Coronary artery (tissue), 2 donors: ENCODE measurements at regions not wholly inside any gene's neighbourhood (a gene's known extent, or its start where the extent isn't known, plus 50 kb on each side); places are given as distances from the start of the nearest gene placed in this dataset.

Experiments used
- DNase-seq: peaks from one replicate; pipeline ENCODE4 v3.0.0-alpha.2; 2017; ENCODE audit warnings: low spot score
- H3K27ac ChIP-seq, 2 donors: fragments of 200-600 bp; sonication (generic); one replicate each; pipeline ENCODE4 v1.5.1; 2016 to 2019
- H3K4me3 ChIP-seq: fragments of 200-600 bp; sonication (generic); 2 replicates; pipeline ENCODE4 v1.5.1; 2016; ENCODE audit warnings: mild to moderate bottlenecking, moderate library complexity
- TF ChIP-seq, protein P1 (sequence below): fragments of 200-600 bp; sonication (generic); IDR thresholded peaks from one replicate; pipeline ENCODE4 v1.5.1; 2019; ENCODE audit warnings: antibody characterized with exemption

DNA sequence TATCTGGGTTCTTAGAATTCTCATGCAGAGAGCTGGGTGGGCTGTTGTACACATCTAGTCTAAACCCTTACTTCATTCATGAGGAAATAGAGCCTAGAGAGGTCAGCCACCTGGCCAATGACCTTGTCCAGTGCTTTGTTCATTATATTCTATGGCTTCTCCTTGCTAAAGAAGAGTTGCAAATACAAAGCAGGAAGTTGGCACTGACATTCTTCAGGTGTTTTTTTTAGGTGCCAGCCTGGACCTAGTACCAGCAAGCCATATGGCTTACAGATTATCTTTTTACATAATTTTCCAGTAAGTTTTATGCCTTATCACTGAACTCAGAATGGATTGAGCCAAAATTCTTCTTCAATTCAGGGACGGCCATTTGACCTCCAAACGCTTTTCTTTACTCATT, 54.7 kb upstream of the PGM2 start:
- H3K4me3 ChIP-seq: no peak overlapping the region
- TF ChIP-seq, protein P1, sequence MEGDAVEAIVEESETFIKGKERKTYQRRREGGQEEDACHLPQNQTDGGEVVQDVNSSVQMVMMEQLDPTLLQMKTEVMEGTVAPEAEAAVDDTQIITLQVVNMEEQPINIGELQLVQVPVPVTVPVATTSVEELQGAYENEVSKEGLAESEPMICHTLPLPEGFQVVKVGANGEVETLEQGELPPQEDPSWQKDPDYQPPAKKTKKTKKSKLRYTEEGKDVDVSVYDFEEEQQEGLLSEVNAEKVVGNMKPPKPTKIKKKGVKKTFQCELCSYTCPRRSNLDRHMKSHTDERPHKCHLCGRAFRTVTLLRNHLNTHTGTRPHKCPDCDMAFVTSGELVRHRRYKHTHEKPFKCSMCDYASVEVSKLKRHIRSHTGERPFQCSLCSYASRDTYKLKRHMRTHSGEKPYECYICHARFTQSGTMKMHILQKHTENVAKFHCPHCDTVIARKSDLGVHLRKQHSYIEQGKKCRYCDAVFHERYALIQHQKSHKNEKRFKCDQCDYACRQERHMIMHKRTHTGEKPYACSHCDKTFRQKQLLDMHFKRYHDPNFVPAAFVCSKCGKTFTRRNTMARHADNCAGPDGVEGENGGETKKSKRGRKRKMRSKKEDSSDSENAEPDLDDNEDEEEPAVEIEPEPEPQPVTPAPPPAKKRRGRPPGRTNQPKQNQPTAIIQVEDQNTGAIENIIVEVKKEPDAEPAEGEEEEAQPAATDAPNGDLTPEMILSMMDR: no peak
- DNase-seq: no peak
- H3K27ac ChIP-seq: no peak overlapping the region

DNA sequence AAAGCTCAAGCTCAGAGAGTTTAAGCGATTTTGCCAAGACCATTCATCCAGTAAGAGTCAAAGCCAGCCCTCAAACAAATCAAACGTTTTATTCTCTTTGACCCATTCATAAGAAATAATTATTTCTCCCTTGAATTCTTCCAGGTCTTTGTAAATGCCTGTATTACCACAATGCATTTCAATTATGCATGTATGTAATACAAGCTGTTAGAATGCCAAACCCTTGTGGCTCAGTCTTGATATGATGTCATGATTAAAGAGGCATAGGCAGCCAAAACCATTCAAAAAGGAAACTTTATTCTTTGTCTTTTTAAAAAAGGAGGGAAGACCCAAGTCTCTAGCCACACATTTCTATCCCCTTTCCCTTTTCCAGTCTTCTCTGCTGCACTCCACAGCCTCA, 56.5 kb upstream of the PGM2 start:
- DNase-seq: no peak
- TF ChIP-seq, protein P1: no peak
- Histone ChIP-seq H3K27ac (no peak overlapping the region), H3K4me3 (no peak overlapping the region)

DNA sequence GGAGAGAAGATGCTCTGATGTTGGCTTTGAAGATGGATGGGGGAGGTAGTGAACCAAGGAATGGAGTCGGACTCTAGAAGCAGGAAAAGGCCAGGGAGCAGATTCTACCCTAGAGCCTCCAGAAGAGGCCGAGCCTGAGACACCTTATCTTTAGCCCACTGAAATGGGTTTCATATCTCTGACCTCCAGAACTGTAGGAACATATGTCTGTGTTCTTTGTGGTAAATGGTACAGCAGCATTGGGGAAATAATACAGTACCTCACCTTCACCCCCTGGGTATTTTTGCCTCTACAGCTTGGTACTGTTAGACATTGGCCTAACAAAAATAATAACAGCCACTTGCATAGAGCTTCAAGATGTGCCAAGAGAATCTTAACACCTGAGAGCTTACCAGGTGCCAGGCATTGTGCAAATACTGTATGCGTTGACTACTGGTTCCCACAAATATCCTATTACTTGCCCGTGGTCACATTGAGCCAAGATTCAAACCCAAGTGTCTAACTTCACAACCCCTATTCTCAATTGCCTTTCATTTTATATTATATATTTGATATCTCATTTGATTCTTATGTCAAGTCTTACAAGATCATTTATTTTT, 57.0 kb upstream of the PGM2 start:
- Histone ChIP-seq H3K27ac (no peak overlapping the region), H3K4me3 (no peak overlapping the region)
- DNase-seq: no peak
- TF ChIP-seq, protein P1: no peak

DNA sequence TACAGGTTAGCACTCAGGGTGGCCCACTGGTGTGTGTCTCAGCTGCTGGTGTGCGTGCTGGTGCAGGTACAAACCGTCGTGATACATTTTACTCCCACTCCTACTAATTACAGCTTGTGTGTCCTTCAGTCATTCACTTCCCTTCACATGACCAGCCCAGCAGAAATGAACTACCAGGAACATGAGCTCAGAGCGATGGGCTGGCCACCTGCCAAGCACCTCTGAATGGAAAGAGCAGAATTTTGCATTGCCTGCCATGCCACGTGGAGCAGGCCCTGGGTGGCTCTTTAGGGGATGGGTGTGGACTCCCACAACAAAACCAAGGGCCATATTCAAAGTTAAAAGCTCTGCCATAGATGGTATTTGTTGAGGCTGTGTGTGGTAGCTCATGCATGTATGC, 58.9 kb upstream of the PGM2 start:
- Histone ChIP-seq H3K27ac (no peak overlapping the region), H3K4me3 (no peak overlapping the region)
- TF ChIP-seq, protein P1: no peak
- no peak for DNase-seq

DNA sequence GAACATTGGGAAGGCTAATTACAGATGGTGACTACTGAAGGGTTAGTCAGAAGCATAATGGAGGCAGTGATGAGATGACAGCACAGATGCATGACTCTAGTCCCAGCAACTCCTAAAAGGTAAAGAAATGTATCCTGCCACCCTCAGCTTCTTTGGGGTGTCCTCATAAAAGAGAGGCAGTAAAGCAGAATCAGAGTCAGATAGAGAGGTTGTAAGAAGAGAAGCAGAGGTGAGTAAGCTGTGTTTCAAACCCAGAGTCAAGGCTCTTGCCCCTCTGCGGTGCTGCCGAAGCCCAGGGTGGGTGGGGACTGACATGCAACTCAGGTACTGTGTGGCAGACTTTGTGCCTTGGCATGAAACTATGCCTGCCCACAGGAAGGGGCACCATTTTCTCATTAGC, 59.5 kb upstream of the PGM2 start:
- no peak overlapping the region for H3K27ac ChIP-seq
- no peak for DNase-seq
- TF ChIP-seq, protein P1: no peak
- no peak overlapping the region for H3K4me3 ChIP-seq

DNA sequence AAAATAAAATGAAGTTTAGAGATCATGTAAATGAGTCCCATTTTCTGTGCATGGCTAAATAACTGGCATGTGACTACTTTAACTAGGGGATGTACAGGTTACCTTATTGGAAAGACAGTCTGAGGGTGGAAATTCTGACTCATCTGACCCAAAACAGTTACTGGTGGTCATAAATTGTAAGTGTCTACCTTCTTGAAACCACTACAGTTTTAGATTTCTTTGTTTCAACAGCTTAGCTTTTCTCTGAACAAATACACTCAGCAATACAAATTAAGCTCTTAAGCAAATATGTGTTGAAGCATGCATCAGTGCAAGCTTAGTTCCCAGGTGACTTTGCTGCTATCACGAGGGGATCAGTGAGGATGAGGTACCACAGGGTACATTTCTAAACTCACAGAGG, 60.7 kb upstream of the PGM2 start:
- no peak overlapping the region for H3K27ac ChIP-seq
- no peak for DNase-seq
- H3K4me3 ChIP-seq: no peak overlapping the region
- TF ChIP-seq, protein P1: no peak

DNA sequence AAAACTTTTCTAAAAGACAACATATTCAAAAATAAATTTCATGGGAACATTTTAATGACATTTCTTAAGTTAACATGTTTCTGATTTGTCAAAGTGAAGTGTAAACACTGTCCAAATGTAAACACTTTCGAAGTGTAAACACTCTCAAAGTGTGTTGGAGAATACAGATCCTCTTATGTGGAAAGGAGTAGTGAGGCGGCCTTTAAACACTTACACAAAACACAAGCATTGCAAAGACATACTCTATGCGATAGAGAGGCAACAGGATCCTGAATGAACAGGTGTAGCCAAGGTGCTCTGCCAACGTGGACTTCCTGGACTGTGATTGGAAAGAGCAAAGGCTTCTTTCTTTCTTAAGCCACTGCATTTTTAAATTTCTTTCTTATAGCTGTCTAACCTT, 62.7 kb upstream of the PGM2 start:
- Histone ChIP-seq H3K27ac (no peak overlapping the region), H3K4me3 (no peak overlapping the region)
- no peak for DNase-seq
- TF ChIP-seq, protein P1: no peak
